GM23338 (cell line): ENCODE measurements at regions not wholly inside any gene's neighbourhood (a gene's known extent, or its start where the extent isn't known, plus 50 kb on each side); places are given as distances from the start of the nearest gene placed in this dataset.

ENCODE experiments used
- EZH2phosphoT487 ChIP-seq: fragments of 200-600 bp; sonication (generic); IDR thresholded peaks from one replicate; pipeline ENCODE4 v1.8.1; 2018; ENCODE audit warnings: antibody characterized with exemption; ENCODE audit not compliant: unreplicated experiment
- TF ChIP-seq, protein P1 (sequence below): IDR thresholded peaks from one replicate; pipeline ENCODE4 v1.6.1; 2018; ENCODE audit warnings: antibody characterized with exemption; ENCODE audit not compliant: unreplicated experiment
- TF ChIP-seq, protein P2 (sequence below), 2 experiments: fragments of 200-600 bp in 1 of 2; sonication (generic) in 1 of 2; conservative IDR thresholded peaks; 2 replicates each; pipeline versions ENCODE4 v1.5.1 to v1.6.1; 2016 to 2017; ENCODE audit warnings: antibody characterized with exemption in 2 of 2, low read depth in 2 of 2, mild to moderate bottlenecking in 2 of 2, moderate library complexity in 1 of 2

DNA sequence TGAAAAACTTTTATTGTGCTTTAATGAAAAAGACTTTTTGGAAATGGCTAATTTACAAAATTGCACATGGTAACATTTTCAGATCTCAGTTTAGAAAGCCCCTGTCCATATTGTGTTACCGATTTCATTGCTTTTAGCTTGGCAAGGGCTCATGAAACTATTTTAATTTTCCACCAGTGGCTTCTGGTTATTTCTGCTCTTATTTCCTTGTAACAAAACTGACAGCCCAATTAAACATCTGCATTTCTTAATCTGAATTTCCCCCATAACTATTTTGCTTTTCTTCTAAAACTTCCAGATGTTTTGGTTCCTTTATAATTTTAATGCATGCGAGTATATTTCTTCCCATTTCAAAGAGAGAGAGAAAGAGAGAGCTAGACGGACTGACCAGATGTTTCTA is 264.8 kb downstream of the PTPRC start:
- TF ChIP-seq, protein P1, sequence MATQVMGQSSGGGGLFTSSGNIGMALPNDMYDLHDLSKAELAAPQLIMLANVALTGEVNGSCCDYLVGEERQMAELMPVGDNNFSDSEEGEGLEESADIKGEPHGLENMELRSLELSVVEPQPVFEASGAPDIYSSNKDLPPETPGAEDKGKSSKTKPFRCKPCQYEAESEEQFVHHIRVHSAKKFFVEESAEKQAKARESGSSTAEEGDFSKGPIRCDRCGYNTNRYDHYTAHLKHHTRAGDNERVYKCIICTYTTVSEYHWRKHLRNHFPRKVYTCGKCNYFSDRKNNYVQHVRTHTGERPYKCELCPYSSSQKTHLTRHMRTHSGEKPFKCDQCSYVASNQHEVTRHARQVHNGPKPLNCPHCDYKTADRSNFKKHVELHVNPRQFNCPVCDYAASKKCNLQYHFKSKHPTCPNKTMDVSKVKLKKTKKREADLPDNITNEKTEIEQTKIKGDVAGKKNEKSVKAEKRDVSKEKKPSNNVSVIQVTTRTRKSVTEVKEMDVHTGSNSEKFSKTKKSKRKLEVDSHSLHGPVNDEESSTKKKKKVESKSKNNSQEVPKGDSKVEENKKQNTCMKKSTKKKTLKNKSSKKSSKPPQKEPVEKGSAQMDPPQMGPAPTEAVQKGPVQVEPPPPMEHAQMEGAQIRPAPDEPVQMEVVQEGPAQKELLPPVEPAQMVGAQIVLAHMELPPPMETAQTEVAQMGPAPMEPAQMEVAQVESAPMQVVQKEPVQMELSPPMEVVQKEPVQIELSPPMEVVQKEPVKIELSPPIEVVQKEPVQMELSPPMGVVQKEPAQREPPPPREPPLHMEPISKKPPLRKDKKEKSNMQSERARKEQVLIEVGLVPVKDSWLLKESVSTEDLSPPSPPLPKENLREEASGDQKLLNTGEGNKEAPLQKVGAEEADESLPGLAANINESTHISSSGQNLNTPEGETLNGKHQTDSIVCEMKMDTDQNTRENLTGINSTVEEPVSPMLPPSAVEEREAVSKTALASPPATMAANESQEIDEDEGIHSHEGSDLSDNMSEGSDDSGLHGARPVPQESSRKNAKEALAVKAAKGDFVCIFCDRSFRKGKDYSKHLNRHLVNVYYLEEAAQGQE = no peak
- TF ChIP-seq, protein P2, sequence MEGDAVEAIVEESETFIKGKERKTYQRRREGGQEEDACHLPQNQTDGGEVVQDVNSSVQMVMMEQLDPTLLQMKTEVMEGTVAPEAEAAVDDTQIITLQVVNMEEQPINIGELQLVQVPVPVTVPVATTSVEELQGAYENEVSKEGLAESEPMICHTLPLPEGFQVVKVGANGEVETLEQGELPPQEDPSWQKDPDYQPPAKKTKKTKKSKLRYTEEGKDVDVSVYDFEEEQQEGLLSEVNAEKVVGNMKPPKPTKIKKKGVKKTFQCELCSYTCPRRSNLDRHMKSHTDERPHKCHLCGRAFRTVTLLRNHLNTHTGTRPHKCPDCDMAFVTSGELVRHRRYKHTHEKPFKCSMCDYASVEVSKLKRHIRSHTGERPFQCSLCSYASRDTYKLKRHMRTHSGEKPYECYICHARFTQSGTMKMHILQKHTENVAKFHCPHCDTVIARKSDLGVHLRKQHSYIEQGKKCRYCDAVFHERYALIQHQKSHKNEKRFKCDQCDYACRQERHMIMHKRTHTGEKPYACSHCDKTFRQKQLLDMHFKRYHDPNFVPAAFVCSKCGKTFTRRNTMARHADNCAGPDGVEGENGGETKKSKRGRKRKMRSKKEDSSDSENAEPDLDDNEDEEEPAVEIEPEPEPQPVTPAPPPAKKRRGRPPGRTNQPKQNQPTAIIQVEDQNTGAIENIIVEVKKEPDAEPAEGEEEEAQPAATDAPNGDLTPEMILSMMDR (conservative IDR thresholded peaks at IDR 0.05; ENCODE audit: low read depth in 2 of 2) = no peak
- no peak for TF ChIP-seq EZH2phosphoT487
